ENCODE measurements at regions not wholly inside any gene's neighbourhood (a gene's known extent, or its start where the extent isn't known, plus 50 kb on each side); places are given as distances from the start of the nearest gene placed in this dataset.

DNA sequence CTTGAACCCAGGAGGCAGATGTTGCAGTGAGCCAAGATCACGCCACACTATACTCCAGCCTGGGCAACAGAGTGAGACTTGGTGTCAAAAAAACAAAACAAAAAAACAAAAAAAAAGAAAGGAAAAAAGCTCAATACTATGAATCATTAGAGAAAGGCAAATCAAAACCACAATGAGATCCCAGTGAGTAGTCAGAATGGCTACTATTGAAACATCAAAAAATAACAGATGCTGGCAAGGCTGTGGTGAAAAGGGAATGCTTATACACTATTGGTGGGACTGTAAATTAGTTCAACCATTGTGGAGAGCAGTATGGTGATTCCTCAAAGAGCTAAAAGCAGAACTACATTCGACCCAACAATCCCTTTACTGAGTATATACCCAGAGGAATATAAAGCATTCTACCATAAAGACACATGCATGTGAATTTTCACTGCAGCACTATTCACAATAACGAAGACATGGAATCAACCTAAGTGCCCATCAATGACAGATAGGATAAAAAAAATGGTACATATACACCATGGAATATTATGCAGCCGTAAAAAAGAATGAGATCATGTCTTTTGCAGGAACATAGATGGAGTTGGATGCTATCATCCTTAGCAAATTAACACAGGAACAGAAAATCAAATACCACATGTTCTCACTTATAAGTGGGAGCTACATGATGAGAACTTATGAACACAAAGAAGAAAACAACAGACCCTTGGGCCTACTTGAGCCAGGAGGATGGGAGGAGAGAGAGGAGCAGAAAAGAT is 81.9 kb upstream of the ARRDC3 start (continued):
- TF ChIP-seq, protein P1, sequence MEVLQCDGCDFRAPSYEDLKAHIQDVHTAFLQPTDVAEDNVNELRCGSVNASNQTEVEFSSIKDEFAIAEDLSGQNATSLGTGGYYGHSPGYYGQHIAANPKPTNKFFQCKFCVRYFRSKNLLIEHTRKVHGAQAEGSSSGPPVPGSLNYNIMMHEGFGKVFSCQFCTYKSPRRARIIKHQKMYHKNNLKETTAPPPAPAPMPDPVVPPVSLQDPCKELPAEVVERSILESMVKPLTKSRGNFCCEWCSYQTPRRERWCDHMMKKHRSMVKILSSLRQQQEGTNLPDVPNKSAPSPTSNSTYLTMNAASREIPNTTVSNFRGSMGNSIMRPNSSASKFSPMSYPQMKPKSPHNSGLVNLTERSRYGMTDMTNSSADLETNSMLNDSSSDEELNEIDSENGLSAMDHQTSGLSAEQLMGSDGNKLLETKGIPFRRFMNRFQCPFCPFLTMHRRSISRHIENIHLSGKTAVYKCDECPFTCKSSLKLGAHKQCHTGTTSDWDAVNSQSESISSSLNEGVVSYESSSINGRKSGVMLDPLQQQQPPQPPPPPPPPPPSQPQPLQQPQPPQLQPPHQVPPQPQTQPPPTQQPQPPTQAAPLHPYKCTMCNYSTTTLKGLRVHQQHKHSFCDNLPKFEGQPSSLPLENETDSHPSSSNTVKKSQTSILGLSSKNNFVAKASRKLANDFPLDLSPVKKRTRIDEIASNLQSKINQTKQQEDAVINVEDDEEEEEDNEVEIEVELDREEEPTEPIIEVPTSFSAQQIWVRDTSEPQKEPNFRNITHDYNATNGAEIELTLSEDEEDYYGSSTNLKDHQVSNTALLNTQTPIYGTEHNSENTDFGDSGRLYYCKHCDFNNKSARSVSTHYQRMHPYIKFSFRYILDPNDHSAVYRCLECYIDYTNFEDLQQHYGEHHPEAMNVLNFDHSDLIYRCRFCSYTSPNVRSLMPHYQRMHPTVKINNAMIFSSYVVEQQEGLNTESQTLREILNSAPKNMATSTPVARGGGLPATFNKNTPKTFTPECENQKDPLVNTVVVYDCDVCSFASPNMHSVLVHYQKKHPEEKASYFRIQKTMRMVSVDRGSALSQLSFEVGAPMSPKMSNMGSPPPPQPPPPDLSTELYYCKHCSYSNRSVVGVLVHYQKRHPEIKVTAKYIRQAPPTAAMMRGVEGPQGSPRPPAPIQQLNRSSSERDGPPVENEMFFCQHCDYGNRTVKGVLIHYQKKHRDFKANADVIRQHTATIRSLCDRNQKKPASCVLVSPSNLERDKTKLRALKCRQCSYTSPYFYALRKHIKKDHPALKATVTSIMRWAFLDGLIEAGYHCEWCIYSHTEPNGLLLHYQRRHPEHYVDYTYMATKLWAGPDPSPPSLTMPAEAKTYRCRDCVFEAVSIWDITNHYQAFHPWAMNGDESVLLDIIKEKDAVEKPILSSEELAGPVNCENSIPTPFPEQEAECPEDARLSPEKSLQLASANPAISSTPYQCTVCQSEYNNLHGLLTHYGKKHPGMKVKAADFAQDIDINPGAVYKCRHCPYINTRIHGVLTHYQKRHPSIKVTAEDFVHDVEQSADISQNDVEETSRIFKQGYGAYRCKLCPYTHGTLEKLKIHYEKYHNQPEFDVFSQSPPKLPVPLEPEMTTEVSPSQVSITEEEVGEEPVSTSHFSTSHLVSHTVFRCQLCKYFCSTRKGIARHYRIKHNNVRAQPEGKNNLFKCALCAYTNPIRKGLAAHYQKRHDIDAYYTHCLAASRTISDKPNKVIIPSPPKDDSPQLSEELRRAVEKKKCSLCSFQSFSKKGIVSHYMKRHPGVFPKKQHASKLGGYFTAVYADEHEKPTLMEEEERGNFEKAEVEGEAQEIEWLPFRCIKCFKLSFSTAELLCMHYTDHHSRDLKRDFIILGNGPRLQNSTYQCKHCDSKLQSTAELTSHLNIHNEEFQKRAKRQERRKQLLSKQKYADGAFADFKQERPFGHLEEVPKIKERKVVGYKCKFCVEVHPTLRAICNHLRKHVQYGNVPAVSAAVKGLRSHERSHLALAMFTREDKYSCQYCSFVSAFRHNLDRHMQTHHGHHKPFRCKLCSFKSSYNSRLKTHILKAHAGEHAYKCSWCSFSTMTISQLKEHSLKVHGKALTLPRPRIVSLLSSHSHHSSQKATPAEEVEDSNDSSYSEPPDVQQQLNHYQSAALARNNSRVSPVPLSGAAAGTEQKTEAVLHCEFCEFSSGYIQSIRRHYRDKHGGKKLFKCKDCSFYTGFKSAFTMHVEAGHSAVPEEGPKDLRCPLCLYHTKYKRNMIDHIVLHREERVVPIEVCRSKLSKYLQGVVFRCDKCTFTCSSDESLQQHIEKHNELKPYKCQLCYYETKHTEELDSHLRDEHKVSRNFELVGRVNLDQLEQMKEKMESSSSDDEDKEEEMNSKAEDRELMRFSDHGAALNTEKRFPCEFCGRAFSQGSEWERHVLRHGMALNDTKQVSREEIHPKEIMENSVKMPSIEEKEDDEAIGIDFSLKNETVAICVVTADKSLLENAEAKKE (CRISPR knock-in tag; IDR thresholded peaks at IDR 0.05): no peak
- TF ChIP-seq, protein P2, sequence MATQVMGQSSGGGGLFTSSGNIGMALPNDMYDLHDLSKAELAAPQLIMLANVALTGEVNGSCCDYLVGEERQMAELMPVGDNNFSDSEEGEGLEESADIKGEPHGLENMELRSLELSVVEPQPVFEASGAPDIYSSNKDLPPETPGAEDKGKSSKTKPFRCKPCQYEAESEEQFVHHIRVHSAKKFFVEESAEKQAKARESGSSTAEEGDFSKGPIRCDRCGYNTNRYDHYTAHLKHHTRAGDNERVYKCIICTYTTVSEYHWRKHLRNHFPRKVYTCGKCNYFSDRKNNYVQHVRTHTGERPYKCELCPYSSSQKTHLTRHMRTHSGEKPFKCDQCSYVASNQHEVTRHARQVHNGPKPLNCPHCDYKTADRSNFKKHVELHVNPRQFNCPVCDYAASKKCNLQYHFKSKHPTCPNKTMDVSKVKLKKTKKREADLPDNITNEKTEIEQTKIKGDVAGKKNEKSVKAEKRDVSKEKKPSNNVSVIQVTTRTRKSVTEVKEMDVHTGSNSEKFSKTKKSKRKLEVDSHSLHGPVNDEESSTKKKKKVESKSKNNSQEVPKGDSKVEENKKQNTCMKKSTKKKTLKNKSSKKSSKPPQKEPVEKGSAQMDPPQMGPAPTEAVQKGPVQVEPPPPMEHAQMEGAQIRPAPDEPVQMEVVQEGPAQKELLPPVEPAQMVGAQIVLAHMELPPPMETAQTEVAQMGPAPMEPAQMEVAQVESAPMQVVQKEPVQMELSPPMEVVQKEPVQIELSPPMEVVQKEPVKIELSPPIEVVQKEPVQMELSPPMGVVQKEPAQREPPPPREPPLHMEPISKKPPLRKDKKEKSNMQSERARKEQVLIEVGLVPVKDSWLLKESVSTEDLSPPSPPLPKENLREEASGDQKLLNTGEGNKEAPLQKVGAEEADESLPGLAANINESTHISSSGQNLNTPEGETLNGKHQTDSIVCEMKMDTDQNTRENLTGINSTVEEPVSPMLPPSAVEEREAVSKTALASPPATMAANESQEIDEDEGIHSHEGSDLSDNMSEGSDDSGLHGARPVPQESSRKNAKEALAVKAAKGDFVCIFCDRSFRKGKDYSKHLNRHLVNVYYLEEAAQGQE (IDR thresholded peaks at IDR 0.05; ENCODE audit: unreplicated experiment): no peak
- no peak for TF ChIP-seq STAT1 (IDR thresholded peaks at IDR 0.05; ENCODE audit: unreplicated experiment)
- TF ChIP-seq NANOG (IDR thresholded peaks at IDR 0.05; ENCODE audit: borderline replicate concordance): no peak
- TF ChIP-seq EZH2phosphoT487 (IDR thresholded peaks at IDR 0.05; ENCODE audit: unreplicated experiment): no peak
- no peak for TF ChIP-seq JUNB (IDR thresholded peaks at IDR 0.05; ENCODE audit: unreplicated experiment)

All from GM23338 (cell line).